Progenitor cell of endocrine pancreas (in vitro differentiated cells): ENCODE measurements at regions not wholly inside any gene's neighbourhood (a gene's known extent, or its start where the extent isn't known, plus 50 kb on each side); places are given as distances from the start of the nearest gene placed in this dataset.

Experiments used
- DNase-seq: peaks from one replicate; pipeline ENCODE4 v3.0.0; 2021; ENCODE audit warnings: low spot score; ENCODE audit not compliant: unreplicated experiment
- H3K27ac Mint-ChIP-seq: 2 replicates; pipeline ENCODE4 v1.8.0; 2021; ENCODE audit warnings: mild to moderate bottlenecking, moderate library complexity, mixed read lengths
- H3K27me3 Mint-ChIP-seq: 2 replicates; pipeline ENCODE4 v1.8.0; 2021; ENCODE audit warnings: mixed read lengths
- H3K36me3 Mint-ChIP-seq: 2 replicates; pipeline ENCODE4 v1.8.0; 2022; ENCODE audit warnings: mixed read lengths; ENCODE audit not compliant: insufficient read depth
- H3K4me1 Mint-ChIP-seq: 2 replicates; pipeline ENCODE4 v1.8.0; 2021; ENCODE audit warnings: low read depth, mixed read lengths
- H3K4me3 Mint-ChIP-seq: 2 replicates; pipeline ENCODE4 v1.8.0; 2021; ENCODE audit warnings: low read depth, mild to moderate bottlenecking, moderate library complexity, mixed read lengths
- H3K9me3 Mint-ChIP-seq: 2 replicates; pipeline ENCODE4 v1.8.0; 2021; ENCODE audit warnings: low read depth, mixed read lengths
- TF ChIP-seq, protein P1 (sequence below): fragments of 200-600 bp; sonication (generic); IDR thresholded peaks from one replicate; pipeline ENCODE4 v1.5.0; 2021; ENCODE audit warnings: antibody characterized with exemption, mild to moderate bottlenecking; ENCODE audit not compliant: unreplicated experiment

DNA sequence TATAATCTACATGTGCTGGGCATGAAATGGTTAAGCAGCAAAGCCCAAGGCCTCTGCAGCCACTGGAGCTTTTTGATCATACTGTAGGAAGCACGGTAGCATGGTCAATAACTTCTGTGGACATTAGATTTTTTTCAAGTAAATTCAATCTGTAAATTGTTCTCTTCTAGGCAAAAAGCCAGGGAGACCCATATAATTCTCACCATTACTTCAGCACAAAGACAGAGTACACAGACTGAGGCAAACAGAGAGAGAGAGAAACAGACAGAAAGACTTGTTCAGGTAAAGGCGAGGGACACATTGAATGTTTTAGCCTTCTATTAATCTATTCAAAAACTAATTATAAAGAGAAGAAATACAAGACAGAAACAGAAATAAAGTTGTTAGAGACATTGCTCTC lies 349.4 kb downstream of the RFC3 start:
- H3K36me3 Mint-ChIP-seq, result no peaks in the 10 kb centered on the region
- DNase-seq, result no peak
- no peaks in the 10 kb centered on the region for H3K27me3 Mint-ChIP-seq
- no peak overlapping the region for H3K4me3 Mint-ChIP-seq
- H3K27ac Mint-ChIP-seq, result peak overlapping the region; percentile 57
- peaks cover 2% of the 10 kb centered on the region for H3K9me3 Mint-ChIP-seq
- peaks cover 39% of the 10 kb centered on the region for H3K4me1 Mint-ChIP-seq
- TF ChIP-seq, protein P1, sequence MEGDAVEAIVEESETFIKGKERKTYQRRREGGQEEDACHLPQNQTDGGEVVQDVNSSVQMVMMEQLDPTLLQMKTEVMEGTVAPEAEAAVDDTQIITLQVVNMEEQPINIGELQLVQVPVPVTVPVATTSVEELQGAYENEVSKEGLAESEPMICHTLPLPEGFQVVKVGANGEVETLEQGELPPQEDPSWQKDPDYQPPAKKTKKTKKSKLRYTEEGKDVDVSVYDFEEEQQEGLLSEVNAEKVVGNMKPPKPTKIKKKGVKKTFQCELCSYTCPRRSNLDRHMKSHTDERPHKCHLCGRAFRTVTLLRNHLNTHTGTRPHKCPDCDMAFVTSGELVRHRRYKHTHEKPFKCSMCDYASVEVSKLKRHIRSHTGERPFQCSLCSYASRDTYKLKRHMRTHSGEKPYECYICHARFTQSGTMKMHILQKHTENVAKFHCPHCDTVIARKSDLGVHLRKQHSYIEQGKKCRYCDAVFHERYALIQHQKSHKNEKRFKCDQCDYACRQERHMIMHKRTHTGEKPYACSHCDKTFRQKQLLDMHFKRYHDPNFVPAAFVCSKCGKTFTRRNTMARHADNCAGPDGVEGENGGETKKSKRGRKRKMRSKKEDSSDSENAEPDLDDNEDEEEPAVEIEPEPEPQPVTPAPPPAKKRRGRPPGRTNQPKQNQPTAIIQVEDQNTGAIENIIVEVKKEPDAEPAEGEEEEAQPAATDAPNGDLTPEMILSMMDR, result no peak

DNA sequence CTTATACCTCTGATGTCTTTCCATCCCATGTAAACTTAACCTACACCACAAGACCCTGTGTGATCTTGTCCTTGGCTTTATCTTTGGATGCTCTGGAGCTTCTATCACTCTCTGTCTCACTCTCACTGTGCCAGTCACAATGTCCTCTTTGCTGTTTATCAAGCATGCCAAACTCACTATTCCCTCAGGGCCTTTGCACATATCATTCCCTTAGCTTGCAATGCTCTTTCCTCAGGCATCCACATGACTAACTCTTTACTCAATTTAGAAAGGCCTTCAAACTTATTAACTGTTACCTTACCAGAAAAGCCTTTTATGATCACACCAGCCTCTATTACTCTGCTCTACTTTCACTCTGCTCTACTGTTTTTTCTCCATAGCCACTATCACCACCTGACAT lies 354.1 kb downstream of the RFC3 start:
- DNase-seq, result no peak
- H3K36me3 Mint-ChIP-seq, result no peaks in the 10 kb centered on the region

DNA sequence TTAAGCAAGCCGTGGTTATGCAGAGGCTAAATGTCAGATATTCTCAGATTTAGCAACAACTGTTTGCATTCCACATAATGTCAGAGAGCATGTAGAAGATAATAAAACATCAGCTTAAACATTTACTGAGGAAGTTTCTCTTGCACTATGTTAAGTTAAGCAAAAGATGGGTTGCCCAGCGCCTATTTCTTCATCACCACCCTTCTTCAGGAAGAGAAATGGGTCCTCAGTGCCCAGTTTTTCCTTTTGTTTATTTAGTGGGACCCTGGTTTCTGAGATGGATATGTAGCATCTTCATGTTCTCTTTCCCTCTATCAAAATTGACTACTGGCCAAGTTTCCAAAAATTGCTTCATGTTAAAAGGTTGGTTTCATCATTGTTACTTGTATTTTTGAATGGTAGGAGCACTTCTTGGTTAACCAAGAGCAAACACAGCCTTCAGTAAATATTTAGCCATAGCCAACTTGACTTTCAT lies 356.8 kb downstream of the RFC3 start:
- H3K27ac Mint-ChIP-seq, result no peak overlapping the region
- H3K9me3 Mint-ChIP-seq, result no peaks in the 10 kb centered on the region
- TF ChIP-seq, protein P1, result no peak

More for the DNA sequence above, 354.1 kb downstream of the RFC3 start:
- Mint-ChIP-seq H3K27me3 (peaks cover 4% of the 10 kb centered on the region), H3K9me3 (peaks cover 2% of the 10 kb centered on the region), H3K4me3 (no peak overlapping the region), H3K4me1 (peaks cover 14% of the 10 kb centered on the region), H3K27ac (no peak overlapping the region)
- TF ChIP-seq, protein P1, result no peak

DNA sequence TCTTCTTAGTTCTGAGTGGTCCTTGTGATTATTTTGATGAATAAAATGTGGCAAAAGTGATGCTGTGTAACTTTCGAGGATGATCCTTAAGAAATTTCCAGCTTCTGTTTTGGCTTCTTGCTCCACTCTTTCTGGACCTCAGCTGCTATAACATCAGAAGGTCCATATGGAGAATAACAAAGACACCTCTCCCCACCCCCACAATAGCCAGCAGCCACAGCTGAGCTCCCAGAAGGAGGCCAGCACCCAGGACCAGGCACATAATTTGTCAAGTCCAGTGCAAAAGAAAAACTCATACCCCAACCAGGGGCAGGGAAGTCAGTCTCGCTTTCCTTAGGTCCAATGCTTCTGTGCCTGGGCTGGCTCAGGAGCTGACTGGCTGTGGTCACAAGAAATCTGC lies 357.6 kb downstream of the RFC3 start:
- Mint-ChIP-seq H3K9me3 (no peaks in the 10 kb centered on the region), H3K27me3 (peaks cover 4% of the 10 kb centered on the region), H3K4me1 (no peaks in the 10 kb centered on the region), H3K36me3 (no peaks in the 10 kb centered on the region), H3K4me3 (no peak overlapping the region), H3K27ac (no peak overlapping the region)
- TF ChIP-seq, protein P1, result no peak
- no peak for DNase-seq

More for the DNA sequence above, 356.8 kb downstream of the RFC3 start:
- Mint-ChIP-seq H3K4me3 (no peak overlapping the region), H3K27me3 (peaks cover 4% of the 10 kb centered on the region), H3K36me3 (no peaks in the 10 kb centered on the region), H3K4me1 (no peaks in the 10 kb centered on the region)
- no peak for DNase-seq

DNA sequence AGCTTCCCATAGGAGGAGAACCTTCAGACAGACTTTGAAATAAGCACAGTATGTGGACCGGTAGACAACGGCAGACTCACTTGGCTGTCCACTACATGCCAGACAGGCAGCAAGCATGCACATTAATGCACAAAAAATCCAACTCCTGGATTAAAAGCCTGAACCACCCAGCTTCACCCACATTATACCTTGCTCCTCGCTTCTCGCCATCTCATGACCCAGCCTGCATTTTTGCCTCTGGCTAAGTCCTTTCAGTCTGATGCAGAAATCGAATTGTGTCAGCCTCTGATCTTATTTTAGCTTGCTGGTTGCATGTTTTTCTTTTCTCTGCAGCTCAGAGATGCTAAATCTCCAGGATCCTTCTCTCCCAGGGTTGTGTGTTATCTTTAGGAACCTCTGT lies 358.7 kb downstream of the RFC3 start:
- Mint-ChIP-seq H3K27me3 (peaks cover 4% of the 10 kb centered on the region), H3K27ac (no peak overlapping the region), H3K4me3 (no peak overlapping the region), H3K36me3 (no peaks in the 10 kb centered on the region), H3K9me3 (no peaks in the 10 kb centered on the region), H3K4me1 (no peaks in the 10 kb centered on the region)
- DNase-seq, result no peak
- TF ChIP-seq, protein P1, result no peak
